ENCODE measurements at regions not wholly inside any gene's neighbourhood (a gene's known extent, or its start where the extent isn't known, plus 50 kb on each side); places are given as distances from the start of the nearest gene placed in this dataset.
A peak's percentile ranks its signal among the peaks of the same experiment; 100 is the strongest.

- H3K9me3 ChIP-seq: no peaks in the 10 kb centered on the region
- H3K27me3 ChIP-seq (replicated peaks; ENCODE audit: insufficient read depth): no peaks in the 10 kb centered on the region
- H3K27ac ChIP-seq: no peak overlapping the region
- H3K36me3 ChIP-seq: no peaks in the 10 kb centered on the region
- H3K4me3 ChIP-seq: no peak overlapping the region
- peaks cover 11 to 31% of the 10 kb centered on the region in 2 donors for H3K4me1 ChIP-seq (ENCODE audit: control insufficient read depth in 1 of 2, low read depth in 2 of 2)
- DNase-seq (ENCODE audit: low spot score) (no peak), ATAC-seq (ENCODE audit: insufficient number of reproducible peaks, low FRiP score, low read depth) (no peak)
- TF ChIP-seq CTCF (IDR thresholded peaks at IDR 0.05): no peak
These were observed 86.7 kb upstream of the NAA20 start for GRCh38 chr20:19930426-19930825.

GRCh38 chr20:19932170-19932667 lies 84.9 kb upstream of the NAA20 start:
- H3K4me1 ChIP-seq (ENCODE audit: control insufficient read depth in 1 of 2, low read depth in 2 of 2): peaks cover 11 to 24% of the 10 kb centered on the region in 2 donors
- H3K36me3 ChIP-seq: peaks cover 2% of the 10 kb centered on the region
- peak overlapping the region in 1 of 2 donors; percentile 41 for H3K27ac ChIP-seq
- TF ChIP-seq CTCF (IDR thresholded peaks at IDR 0.05): no peak
- H3K27me3 ChIP-seq (replicated peaks; ENCODE audit: insufficient read depth): no peaks in the 10 kb centered on the region
- ATAC-seq (ENCODE audit: insufficient number of reproducible peaks, low FRiP score, low read depth) (no peak), DNase-seq (ENCODE audit: low spot score) (no peak)
- H3K9me3 ChIP-seq: no peaks in the 10 kb centered on the region
- no peak overlapping the region for H3K4me3 ChIP-seq

- H3K4me3 ChIP-seq: peak overlapping the region; percentile 45
- no peak for TF ChIP-seq CTCF (IDR thresholded peaks at IDR 0.05)
- no peaks in the 10 kb centered on the region for H3K9me3 ChIP-seq
- DNase-seq (ENCODE audit: low spot score) (no peak), ATAC-seq (ENCODE audit: insufficient number of reproducible peaks, low FRiP score, low read depth) (peak; percentile 31)
- H3K27ac ChIP-seq: peak overlapping the region in 1 of 2 donors; percentile 37
- H3K36me3 ChIP-seq: peaks cover 2% of the 10 kb centered on the region
- H3K27me3 ChIP-seq (replicated peaks; ENCODE audit: insufficient read depth): no peaks in the 10 kb centered on the region
- peaks cover 11 to 19% of the 10 kb centered on the region in 2 donors for H3K4me1 ChIP-seq (ENCODE audit: control insufficient read depth in 1 of 2, low read depth in 2 of 2)
These were observed 82.2 kb upstream of the NAA20 start for GRCh38 chr20:19934792-19935491.

- no peak for TF ChIP-seq CTCF (IDR thresholded peaks at IDR 0.05)
- DNase-seq (ENCODE audit: low spot score) (no peak), ATAC-seq (ENCODE audit: insufficient number of reproducible peaks, low FRiP score, low read depth) (no peak)
- peak overlapping the region; percentile 45 for H3K4me3 ChIP-seq
- peaks cover 10% of the 10 kb centered on the region for H3K36me3 ChIP-seq
- no peaks in the 10 kb centered on the region for H3K27me3 ChIP-seq (replicated peaks; ENCODE audit: insufficient read depth)
- peaks cover 11 to 19% of the 10 kb centered on the region in 2 donors for H3K4me1 ChIP-seq (ENCODE audit: control insufficient read depth in 1 of 2, low read depth in 2 of 2)
- H3K27ac ChIP-seq: peak overlapping the region in 1 of 2 donors; percentile 37
- H3K9me3 ChIP-seq: no peaks in the 10 kb centered on the region
These were observed 81.3 kb upstream of the NAA20 start for GRCh38 chr20:19935842-19936241.

- ATAC-seq (ENCODE audit: insufficient number of reproducible peaks, low FRiP score, low read depth) (no peak), DNase-seq (ENCODE audit: low spot score) (no peak)
- Histone ChIP-seq H3K27ac (peak overlapping the region in 1 of 2 donors; percentile 37), H3K4me1 (ENCODE audit: control insufficient read depth in 1 of 2, low read depth in 2 of 2) (peaks cover 9 to 17% of the 10 kb centered on the region in 2 donors), H3K9me3 (no peaks in the 10 kb centered on the region), H3K27me3 (replicated peaks; ENCODE audit: insufficient read depth) (no peaks in the 10 kb centered on the region), H3K4me3 (peak overlapping the region; percentile 45), H3K36me3 (peaks cover 11% of the 10 kb centered on the region)
- TF ChIP-seq CTCF (IDR thresholded peaks at IDR 0.05): no peak
These were observed 80.5 kb upstream of the NAA20 start for GRCh38 chr20:19936466-19937200.
